CD14-positive monocyte (primary cell): ENCODE measurements at regions not wholly inside any gene's neighbourhood (a gene's known extent, or its start where the extent isn't known, plus 50 kb on each side); places are given as distances from the start of the nearest gene placed in this dataset.

Source experiments
- DNase-seq, 3 donors: peaks; one replicate each; pipeline ENCODE4 v3.0.0-alpha.2; 2011 to 2022
- H2AFZ ChIP-seq: 2 replicates; pipeline ENCODE4 v1.6.0; 2012; ENCODE audit warnings: mild to moderate bottlenecking, low read depth, low read length, inconsistent platforms; ENCODE audit not compliant: insufficient read depth, poor library complexity, severe bottlenecking
- H3K27ac ChIP-seq, 2 donors: 1 replicate in 1 of 2; 2 replicates in 1 of 2; pipeline ENCODE4 v1.5.1; 2012 to 2013; ENCODE audit warnings: low read length in 2 of 2, control low read depth in 1 of 2, inconsistent platforms in 1 of 2, low read depth in 1 of 2, mild to moderate bottlenecking in 1 of 2
- H3K27me3 ChIP-seq, 2 donors: one replicate each; pipeline versions ENCODE4 v1.6.0 to v1.6.1; 2011 to 2013; ENCODE audit warnings: low read length in 2 of 2; ENCODE audit not compliant: control insufficient read depth in 2 of 2, insufficient read depth in 2 of 2
- H3K36me3 ChIP-seq, 2 donors: replicated peaks in 1 of 2; 1 replicate in 1 of 2; 2 replicates in 1 of 2; pipeline versions ENCODE4 v1.5.1 to v1.6.1; 2012 to 2013; ENCODE audit warnings: low read length in 2 of 2, control low read depth in 1 of 2, inconsistent platforms in 1 of 2, mild to moderate bottlenecking in 1 of 2; ENCODE audit not compliant: insufficient read depth in 2 of 2, control insufficient read depth in 1 of 2
- H3K4me1 ChIP-seq, 2 donors: 1 replicate in 1 of 2; 2 replicates in 1 of 2; pipeline versions ENCODE4 v1.5.1 to v1.6.1; 2012 to 2013; ENCODE audit warnings: low read length in 2 of 2, control low read depth in 1 of 2, inconsistent platforms in 1 of 2, mild to moderate bottlenecking in 1 of 2, moderate library complexity in 1 of 2; ENCODE audit not compliant: insufficient read depth in 2 of 2, control insufficient read depth in 1 of 2
- H3K4me2 ChIP-seq: replicated peaks from 2 replicates; pipeline ENCODE3; 2012; ENCODE audit warnings: low read length, moderate library complexity, mild to moderate bottlenecking; ENCODE audit not compliant: poor library complexity, severe bottlenecking; ENCODE audit errors: extremely low read depth
- H3K4me3 ChIP-seq, 3 experiments: fragments of 200-600 bp in 1 of 3; sonication (generic) in 1 of 3; replicated peaks in 1 of 3; 1 replicate in 2 of 3; 2 replicates in 1 of 3; pipeline ENCODE4 v1.5.1; 2011 to 2013; ENCODE audit warnings: low read length in 3 of 3, mild to moderate bottlenecking in 3 of 3, control low read depth in 2 of 3, low read depth in 2 of 3, inconsistent platforms in 1 of 3, moderate library complexity in 1 of 3
- H3K79me2 ChIP-seq: 2 replicates; pipeline ENCODE4 v1.6.0; 2012; ENCODE audit warnings: mild to moderate bottlenecking, control low read depth, inconsistent platforms, low read length, moderate library complexity; ENCODE audit not compliant: insufficient read depth
- H3K9ac ChIP-seq: 2 replicates; pipeline ENCODE4 v1.6.0; 2017; ENCODE audit warnings: low read length, mild to moderate bottlenecking; ENCODE audit not compliant: insufficient read depth, poor library complexity, severe bottlenecking
- H3K9me3 ChIP-seq, 2 donors: replicated peaks in 1 of 2; 1 replicate in 1 of 2; 2 replicates in 1 of 2; pipeline versions ENCODE4 v1.5.1 to v1.6.1; 2012 to 2013; ENCODE audit warnings: low read length in 2 of 2, control low read depth in 1 of 2; ENCODE audit not compliant: control insufficient read depth in 1 of 2, insufficient read depth in 1 of 2
- H4K20me1 ChIP-seq: 2 replicates; pipeline ENCODE4 v1.6.0; 2012; ENCODE audit warnings: mild to moderate bottlenecking, low read length, control low read depth, moderate library complexity; ENCODE audit not compliant: insufficient read depth
- H3K27ac Mint-ChIP-seq, 7 donors: one replicate each; pipeline ENCODE4 v1.8.0; 2020; ENCODE audit warnings: mild to moderate bottlenecking in 7 of 7, mixed read lengths in 7 of 7, moderate library complexity in 6 of 7, inconsistent platforms in 2 of 7
- H3K27me3 Mint-ChIP-seq, 3 donors: one replicate each; pipeline ENCODE4 v1.8.0; 2021 to 2022; ENCODE audit warnings: low read depth in 3 of 3, mild to moderate bottlenecking in 3 of 3, mixed read lengths in 3 of 3, moderate library complexity in 3 of 3, inconsistent platforms in 1 of 3
- H3K36me3 Mint-ChIP-seq, 2 donors: one replicate each; pipeline ENCODE4 v1.8.0; 2020; ENCODE audit warnings: mixed read lengths in 2 of 2, inconsistent platforms in 1 of 2, mild to moderate bottlenecking in 1 of 2
- H3K4me1 Mint-ChIP-seq: one replicate; pipeline ENCODE4 v1.8.0; 2020; ENCODE audit warnings: mild to moderate bottlenecking, mixed read lengths
- H3K4me3 Mint-ChIP-seq, 2 donors: one replicate each; pipeline ENCODE4 v1.8.0; 2020; ENCODE audit warnings: mild to moderate bottlenecking in 2 of 2, mixed read lengths in 2 of 2, moderate library complexity in 1 of 2
- H3K9me3 Mint-ChIP-seq, 7 donors: one replicate each; pipeline ENCODE4 v1.8.0; 2020 to 2022; ENCODE audit warnings: mixed read lengths in 7 of 7, mild to moderate bottlenecking in 6 of 7, moderate library complexity in 6 of 7, inconsistent platforms in 2 of 7
- WGBS: methylation state at CpG from one replicate; pipeline ENCODE4 v1.1.5; 2013; ENCODE audit warnings: missing lambda C conversion rate; ENCODE audit not compliant: insufficient coverage; 5-methylcytosine and 5-hydroxymethylcytosine counted together
- intact Hi-C, 2 donors: fragments of 100-400 bp; cut with micrococcal nuclease; formaldehyde crosslinking; loops; one replicate each; pipeline versions ENCODE4 v1.15.0 to v1.15.1; 2023
- TF ChIP-seq, protein P1 (sequence below): fragments of 200-600 bp; IDR thresholded peaks from one replicate; pipeline ENCODE4 v1.8.0; 2022; ENCODE audit warnings: antibody characterized with exemption, mild to moderate bottlenecking

DNA sequence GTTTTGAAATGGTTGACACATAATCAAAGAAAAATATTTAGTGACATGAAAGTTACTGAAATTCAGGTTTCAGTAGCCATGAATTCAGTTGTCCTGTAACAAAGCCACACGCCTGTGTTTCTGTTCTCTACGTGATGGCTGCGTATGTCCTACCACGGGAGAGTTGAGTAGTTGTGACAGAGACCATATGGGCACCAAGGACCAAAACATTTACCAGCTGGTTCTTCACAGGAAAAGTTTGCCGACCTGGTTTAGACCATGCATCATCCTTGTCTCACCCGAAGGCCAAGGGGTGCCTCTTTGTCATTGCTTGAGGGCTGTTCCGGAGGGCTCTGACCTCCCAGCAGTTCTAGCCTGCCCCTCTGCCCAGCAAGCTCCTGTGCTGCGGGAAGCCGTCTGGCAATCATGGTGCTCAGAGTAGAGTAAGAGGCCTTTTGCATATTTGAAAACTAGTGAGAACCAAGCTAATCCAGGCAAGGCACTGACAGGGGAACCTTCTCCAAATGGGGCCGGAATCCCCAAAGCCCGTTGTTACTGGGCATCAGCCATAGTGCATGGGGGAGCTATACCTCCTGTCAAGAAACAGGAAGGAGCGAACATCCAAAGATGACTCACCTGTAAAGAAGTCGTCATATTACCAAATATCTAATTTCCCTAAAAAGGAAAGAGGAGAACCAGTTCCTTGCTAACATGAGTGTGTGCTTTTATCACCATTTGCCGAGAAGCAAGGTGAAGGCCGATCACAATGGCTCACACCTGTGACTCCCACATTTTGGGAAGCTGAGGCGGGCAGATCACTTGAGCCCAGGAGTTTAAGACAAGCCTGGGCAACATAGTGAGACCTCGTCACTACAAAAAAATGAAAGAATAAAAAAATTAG is 92.6 kb upstream of the RAB12 start:
- H2AFZ ChIP-seq, result no peak overlapping the region

DNA sequence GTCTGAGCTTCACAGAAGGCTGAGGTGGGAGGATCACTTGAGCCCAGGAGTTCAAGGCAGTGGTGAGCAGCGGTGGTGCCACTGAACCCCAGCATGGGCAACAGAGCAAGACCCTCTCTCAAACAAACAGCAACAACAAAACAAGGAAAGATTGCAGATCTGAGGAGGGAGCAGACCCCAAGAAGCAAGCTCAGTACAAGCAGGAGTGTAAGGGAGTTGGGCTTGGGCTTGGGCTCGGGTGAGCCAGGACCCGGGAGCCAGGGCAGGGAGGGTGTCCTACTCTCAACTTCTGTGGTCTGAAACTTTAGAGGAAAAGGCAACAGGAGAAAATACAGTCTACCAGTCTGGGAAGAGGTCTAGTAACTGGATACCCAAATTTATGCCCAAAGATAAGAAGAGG is 92.0 kb upstream of the RAB12 start:
- no peak overlapping the region for H3K27ac Mint-ChIP-seq
- H3K4me1 Mint-ChIP-seq, result no peaks in the 10 kb centered on the region
- no peak overlapping the region for H3K27ac ChIP-seq
- no peak overlapping the region for H3K4me3 Mint-ChIP-seq
- peaks cover 3 to 19% (median 6%) of the 10 kb centered on the region in 7 donors for H3K9me3 Mint-ChIP-seq
- intact Hi-C loops, result no loop called here
- no peaks in the 10 kb centered on the region for H3K4me1 ChIP-seq
- no peaks in the 10 kb centered on the region for H3K27me3 ChIP-seq
- no peaks in the 10 kb centered on the region for H3K36me3 ChIP-seq
- TF ChIP-seq, protein P1, sequence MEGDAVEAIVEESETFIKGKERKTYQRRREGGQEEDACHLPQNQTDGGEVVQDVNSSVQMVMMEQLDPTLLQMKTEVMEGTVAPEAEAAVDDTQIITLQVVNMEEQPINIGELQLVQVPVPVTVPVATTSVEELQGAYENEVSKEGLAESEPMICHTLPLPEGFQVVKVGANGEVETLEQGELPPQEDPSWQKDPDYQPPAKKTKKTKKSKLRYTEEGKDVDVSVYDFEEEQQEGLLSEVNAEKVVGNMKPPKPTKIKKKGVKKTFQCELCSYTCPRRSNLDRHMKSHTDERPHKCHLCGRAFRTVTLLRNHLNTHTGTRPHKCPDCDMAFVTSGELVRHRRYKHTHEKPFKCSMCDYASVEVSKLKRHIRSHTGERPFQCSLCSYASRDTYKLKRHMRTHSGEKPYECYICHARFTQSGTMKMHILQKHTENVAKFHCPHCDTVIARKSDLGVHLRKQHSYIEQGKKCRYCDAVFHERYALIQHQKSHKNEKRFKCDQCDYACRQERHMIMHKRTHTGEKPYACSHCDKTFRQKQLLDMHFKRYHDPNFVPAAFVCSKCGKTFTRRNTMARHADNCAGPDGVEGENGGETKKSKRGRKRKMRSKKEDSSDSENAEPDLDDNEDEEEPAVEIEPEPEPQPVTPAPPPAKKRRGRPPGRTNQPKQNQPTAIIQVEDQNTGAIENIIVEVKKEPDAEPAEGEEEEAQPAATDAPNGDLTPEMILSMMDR, result no peak
- H3K27me3 Mint-ChIP-seq, result peaks cover 2 to 8% (median 3%) of the 10 kb centered on the region in 3 donors
- 100% methylated on average over 2 of the region's 3 CpGs for WGBS
- no peak overlapping the region for H2AFZ ChIP-seq
- H3K4me2 ChIP-seq, result no peak overlapping the region
- H3K4me3 ChIP-seq, result no peak overlapping the region
- H3K79me2 ChIP-seq, result no peaks in the 10 kb centered on the region
- no peaks in the 10 kb centered on the region for H3K36me3 Mint-ChIP-seq
- H4K20me1 ChIP-seq, result no peaks in the 10 kb centered on the region
- no peak for DNase-seq
- peaks cover 0 to 4% of the 10 kb centered on the region in 2 donors for H3K9me3 ChIP-seq
- H3K9ac ChIP-seq, result no peak overlapping the region

More for the DNA sequence above, 92.6 kb upstream of the RAB12 start:
- TF ChIP-seq, protein P1, result no peak
- no peaks in the 10 kb centered on the region for H3K36me3 ChIP-seq
- no peaks in the 10 kb centered on the region for H3K79me2 ChIP-seq
- H3K4me1 ChIP-seq, result no peaks in the 10 kb centered on the region
- Mint-ChIP-seq H3K27ac (no peak overlapping the region), H3K4me3 (no peak overlapping the region), H3K27me3 (peaks cover 2 to 8% (median 3%) of the 10 kb centered on the region in 3 donors), H3K9me3 (peaks cover 3 to 19% (median 6%) of the 10 kb centered on the region in 7 donors), H3K4me1 (no peaks in the 10 kb centered on the region), H3K36me3 (no peaks in the 10 kb centered on the region)
- no peak overlapping the region for H3K9ac ChIP-seq
- no peak for DNase-seq
- H3K27me3 ChIP-seq, result no peaks in the 10 kb centered on the region
- intact Hi-C loops, result no loop called here
- WGBS, result 92% methylated on average over 10 of the region's 17 CpGs
- no peaks in the 10 kb centered on the region for H4K20me1 ChIP-seq
- H3K9me3 ChIP-seq, result peaks cover 0 to 4% of the 10 kb centered on the region in 2 donors
- H3K27ac ChIP-seq, result no peak overlapping the region
- no peak overlapping the region for H3K4me2 ChIP-seq
- H3K4me3 ChIP-seq, result no peak overlapping the region
